Neural progenitor cell (in vitro differentiated cells): ENCODE measurements at regions not wholly inside any gene's neighbourhood (a gene's known extent, or its start where the extent isn't known, plus 50 kb on each side); places are given as distances from the start of the nearest gene placed in this dataset.

ENCODE experiments used
- EZH2 ChIP-seq: fragments of 200-600 bp; sonication (generic); IDR thresholded peaks from 2 replicates; pipeline ENCODE4 v1.6.1; 2017; ENCODE audit warnings: antibody characterized with exemption, mild to moderate bottlenecking, moderate library complexity
- TF ChIP-seq, protein P1 (sequence below): fragments of 200-600 bp; sonication (generic); IDR thresholded peaks from 2 replicates; pipeline ENCODE4 v1.5.1; 2017; ENCODE audit warnings: antibody characterized with exemption, mild to moderate bottlenecking

DNA sequence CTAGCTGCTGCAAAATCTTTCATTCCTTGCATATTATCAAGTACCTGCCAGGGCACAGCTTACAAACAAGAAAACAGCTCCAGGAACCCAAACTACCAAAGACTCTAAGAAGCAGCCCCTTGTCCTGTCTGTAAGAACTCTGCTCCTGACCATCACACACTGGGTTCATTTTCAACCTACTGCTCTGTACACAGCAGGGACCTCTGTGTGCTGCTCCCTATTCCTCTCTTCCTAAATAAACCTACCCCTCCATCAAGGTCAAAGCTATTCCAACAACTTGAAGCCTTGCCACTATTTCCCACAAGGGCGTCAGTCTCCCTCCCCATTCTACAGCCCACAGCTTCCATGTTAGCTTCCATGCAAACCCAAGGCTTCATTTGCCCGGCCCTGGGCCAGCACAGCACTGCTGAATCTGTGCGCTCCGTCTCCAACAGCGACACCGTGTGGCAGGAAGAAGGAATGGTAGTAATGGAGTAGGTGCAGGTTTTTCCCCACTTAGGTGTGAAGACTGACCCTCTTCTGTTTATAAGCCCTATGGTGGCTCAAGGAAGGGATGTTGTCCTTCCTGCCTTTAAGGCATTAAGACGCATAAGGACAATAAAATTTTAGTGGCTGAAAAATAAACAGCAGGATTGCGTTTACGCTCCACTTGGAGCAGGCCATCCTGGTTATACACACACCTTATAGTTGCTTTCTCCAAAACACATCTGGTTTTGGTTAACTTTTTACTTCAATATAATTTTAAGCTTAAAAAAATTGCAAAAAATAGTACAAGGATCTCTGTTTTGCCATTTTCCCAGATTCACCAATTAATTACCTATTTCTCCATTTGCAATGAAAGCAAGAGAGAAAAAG, 115.2 kb upstream of the NXT1 start:
- TF ChIP-seq, protein P1, sequence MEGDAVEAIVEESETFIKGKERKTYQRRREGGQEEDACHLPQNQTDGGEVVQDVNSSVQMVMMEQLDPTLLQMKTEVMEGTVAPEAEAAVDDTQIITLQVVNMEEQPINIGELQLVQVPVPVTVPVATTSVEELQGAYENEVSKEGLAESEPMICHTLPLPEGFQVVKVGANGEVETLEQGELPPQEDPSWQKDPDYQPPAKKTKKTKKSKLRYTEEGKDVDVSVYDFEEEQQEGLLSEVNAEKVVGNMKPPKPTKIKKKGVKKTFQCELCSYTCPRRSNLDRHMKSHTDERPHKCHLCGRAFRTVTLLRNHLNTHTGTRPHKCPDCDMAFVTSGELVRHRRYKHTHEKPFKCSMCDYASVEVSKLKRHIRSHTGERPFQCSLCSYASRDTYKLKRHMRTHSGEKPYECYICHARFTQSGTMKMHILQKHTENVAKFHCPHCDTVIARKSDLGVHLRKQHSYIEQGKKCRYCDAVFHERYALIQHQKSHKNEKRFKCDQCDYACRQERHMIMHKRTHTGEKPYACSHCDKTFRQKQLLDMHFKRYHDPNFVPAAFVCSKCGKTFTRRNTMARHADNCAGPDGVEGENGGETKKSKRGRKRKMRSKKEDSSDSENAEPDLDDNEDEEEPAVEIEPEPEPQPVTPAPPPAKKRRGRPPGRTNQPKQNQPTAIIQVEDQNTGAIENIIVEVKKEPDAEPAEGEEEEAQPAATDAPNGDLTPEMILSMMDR = peak; percentile 94
- no peak for TF ChIP-seq EZH2
